C4-2B (cell line): ENCODE measurements at regions not wholly inside any gene's neighbourhood (a gene's known extent, or its start where the extent isn't known, plus 50 kb on each side); places are given as distances from the start of the nearest gene placed in this dataset.

Experiments used
- H3K27ac ChIP-seq: fragments of 450-650 bp; 2 replicates; pipeline ENCODE4 v1.5.1; 2017
- ZFX ChIP-seq: fragments of 450-650 bp; IDR thresholded peaks from 2 replicates; pipeline ENCODE4 v1.6.1; 2017
- TF ChIP-seq, protein P1 (sequence below): fragments of 450-650 bp; conservative IDR thresholded peaks from 2 replicates; pipeline ENCODE4 v1.5.1; 2017; ENCODE audit warnings: mild to moderate bottlenecking

DNA sequence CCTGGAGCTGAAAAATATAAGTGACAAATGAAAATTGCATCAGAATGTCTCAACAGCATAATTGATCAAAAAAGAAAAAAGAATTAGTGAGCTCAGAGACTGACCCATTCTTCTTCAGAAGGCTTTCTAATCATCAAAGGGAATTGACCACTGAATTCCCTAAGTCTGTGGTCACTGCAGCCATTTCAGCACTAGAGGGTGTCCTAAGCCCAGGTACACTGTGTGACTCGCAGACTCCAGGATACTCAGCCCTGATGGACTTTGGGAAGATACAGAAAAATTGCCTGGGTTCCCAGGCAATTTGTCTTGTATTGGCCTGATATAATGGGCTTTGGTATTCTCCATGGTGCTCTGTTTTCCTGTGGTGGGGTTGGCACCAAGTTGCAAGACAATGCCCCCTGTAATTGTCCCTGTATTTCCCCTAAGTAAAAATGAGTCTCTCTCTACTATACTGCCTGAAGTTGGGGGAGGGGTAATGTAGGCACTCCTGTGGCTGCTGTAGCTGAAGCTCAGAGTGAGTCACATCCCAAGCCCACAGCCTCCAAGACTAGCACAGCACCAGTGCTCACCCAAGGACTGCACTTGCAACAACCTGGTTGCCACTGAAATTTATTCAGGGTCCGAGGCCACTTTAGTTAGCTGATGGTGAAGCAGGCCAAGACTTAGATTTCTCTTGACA, 256.0 kb upstream of the STAC start:
- no peak overlapping the region for H3K27ac ChIP-seq
- TF ChIP-seq ZFX, result no peak
- TF ChIP-seq, protein P1, sequence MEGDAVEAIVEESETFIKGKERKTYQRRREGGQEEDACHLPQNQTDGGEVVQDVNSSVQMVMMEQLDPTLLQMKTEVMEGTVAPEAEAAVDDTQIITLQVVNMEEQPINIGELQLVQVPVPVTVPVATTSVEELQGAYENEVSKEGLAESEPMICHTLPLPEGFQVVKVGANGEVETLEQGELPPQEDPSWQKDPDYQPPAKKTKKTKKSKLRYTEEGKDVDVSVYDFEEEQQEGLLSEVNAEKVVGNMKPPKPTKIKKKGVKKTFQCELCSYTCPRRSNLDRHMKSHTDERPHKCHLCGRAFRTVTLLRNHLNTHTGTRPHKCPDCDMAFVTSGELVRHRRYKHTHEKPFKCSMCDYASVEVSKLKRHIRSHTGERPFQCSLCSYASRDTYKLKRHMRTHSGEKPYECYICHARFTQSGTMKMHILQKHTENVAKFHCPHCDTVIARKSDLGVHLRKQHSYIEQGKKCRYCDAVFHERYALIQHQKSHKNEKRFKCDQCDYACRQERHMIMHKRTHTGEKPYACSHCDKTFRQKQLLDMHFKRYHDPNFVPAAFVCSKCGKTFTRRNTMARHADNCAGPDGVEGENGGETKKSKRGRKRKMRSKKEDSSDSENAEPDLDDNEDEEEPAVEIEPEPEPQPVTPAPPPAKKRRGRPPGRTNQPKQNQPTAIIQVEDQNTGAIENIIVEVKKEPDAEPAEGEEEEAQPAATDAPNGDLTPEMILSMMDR, result peak; percentile 82

DNA sequence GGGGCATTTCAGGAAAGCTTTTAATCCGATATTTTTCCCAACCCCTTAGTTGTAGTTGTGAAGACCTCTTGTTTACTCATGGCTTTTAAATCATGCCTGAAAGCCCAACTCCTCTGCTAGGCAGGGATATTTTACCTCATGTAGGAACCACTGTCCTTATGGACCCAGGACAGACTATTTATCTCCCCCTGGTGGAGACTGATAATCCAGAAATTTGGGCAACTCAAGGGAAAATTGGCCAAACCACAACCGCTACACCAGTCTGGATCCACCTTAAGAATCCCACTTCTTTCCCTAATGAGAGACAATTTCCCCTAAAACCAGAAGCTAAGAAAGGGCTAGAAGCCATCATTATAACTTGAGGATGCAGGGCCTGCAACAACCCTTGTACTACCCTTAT, 248.1 kb upstream of the STAC start:
- no peak overlapping the region for H3K27ac ChIP-seq
- TF ChIP-seq, protein P1, result peak; percentile 30
- no peak for TF ChIP-seq ZFX

DNA sequence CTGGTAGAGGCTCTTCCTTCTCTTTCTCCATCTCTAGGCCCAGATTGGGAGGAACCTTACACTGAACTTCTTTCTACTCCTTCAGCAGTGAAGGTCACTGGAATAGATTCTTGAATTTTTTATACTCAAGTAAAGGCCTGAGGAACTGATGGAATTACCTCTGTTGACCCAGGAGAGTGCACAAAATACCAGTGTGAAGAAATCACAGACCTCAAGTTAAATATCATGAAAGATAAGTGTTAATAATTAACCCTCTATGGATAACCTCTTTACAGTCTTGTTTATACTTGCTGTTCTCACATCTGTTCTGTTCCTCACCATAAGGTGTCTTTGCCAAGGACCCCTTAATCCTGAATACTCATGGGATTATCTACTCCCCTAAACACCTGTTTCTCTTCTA, 244.4 kb upstream of the STAC start:
- TF ChIP-seq ZFX, result no peak
- TF ChIP-seq, protein P1, result no peak
- no peak overlapping the region for H3K27ac ChIP-seq

DNA sequence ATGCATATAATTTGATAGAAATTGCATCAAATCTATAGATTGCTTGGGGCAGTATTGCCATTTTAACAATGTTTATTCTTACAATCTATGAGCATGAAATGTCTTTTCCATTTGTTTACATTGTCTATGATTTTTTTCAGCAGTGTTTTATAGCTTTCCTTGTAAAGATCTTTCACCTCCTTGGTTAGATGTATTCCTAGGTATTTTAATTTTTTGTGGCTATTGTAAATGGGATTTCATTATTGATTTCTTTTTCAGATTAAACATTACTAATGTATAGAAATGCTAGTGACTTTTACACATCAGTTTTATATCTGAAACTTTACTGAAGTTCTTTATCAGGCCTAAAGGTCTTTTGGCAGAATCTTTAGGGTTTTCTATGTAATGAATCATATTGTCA, 237.6 kb upstream of the STAC start:
- no peak for TF ChIP-seq ZFX
- TF ChIP-seq, protein P1, result no peak
- H3K27ac ChIP-seq, result no peak overlapping the region

DNA sequence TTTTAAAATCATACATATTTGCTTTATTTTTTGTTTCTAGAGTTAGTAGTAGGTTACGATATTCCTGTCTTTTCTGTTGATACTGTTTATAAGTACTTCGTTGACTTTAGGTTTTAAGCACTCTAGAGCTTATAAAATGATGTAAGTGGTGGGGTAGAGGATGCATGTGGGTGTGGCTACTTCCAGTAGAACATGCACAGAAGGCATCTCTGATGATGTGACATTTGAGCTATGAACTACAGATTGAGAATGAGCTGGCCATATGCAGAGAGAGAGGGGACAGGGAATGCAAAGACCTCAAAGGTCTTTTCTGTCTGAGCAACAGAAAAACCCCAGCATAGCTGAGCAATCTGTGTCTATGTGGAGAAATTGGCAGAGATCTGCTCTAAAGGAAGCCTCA, 233.9 kb upstream of the STAC start:
- no peak for TF ChIP-seq ZFX
- TF ChIP-seq, protein P1, result no peak
- no peak overlapping the region for H3K27ac ChIP-seq

DNA sequence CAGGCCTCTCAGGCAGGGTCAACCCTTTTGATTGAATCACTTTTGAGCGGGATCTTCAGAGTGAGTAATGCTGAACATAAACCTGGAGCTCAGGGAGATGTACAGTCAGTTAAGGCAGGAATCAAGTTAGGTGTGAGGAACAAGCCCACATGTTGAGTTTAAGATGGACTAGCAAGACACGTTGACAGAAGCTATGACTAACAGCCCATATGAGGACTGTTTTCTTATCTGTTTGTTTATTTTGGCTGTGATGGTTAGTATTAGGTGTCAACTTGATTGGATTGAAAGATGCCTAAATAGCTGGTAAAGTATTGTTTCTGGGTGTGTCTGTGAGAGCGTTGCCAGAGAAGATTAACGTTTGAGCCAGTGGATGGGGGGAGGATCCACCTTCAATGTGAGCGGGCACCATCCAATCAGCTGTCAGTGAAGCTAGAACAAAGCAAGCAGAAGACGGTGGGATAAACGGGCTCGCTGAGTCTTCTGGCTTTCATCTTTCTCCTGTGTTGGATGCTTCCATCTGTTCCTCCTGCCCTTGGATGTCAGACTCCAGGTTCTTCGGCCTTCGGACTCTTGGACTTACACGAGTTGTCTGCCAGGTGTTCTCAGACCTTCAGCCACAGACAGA, 232.3 kb upstream of the STAC start:
- TF ChIP-seq, protein P1, result no peak
- TF ChIP-seq ZFX, result no peak

DNA sequence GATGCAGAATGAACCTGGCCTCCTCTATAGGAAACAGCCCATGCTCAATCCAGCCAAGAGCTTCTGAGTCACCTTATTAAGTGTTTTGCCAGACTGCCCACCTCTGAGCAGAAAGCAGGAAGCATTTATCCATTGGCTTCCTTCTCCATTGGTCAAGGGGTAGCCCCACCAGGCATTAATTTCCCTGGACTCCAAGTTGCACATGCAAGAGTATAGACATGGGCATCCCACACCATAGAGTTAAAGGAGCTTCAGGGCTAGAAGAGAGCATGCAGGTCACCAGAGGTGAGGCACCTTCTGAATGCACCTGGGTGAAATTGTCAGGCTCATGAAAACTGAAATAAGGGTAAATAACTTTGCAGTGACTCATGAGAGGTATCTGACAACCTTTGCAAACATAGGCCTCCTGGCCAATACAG, 230.8 kb upstream of the STAC start:
- H3K27ac ChIP-seq, result no peak overlapping the region
- TF ChIP-seq, protein P1, result no peak
- no peak for TF ChIP-seq ZFX

More for the DNA sequence above, 232.3 kb upstream of the STAC start:
- H3K27ac ChIP-seq, result no peak overlapping the region
